ENCODE measurements at regions not wholly inside any gene's neighbourhood (a gene's known extent, or its start where the extent isn't known, plus 50 kb on each side); places are given as distances from the start of the nearest gene placed in this dataset.

DNA sequence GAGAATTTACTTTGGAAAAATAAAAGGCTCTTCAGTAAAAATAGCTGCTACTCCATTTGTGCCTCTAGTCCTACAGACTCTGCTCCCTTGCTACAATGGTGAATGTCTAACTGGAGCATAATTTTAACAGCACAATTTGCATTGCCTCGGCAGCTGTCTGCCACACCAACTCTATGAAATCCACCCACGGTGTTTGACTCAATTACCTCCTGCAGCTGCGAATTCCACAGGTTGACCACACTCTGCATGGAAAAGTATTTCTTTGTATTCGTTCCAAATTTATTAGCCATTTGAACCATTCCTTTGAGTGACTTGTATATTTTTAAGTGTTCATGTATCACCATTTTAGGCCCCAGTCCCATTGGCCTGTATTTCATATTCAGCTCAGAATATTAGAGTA is 182.1 kb upstream of the CCDC68 start:
- no peak for TF ChIP-seq TCF12 (IDR thresholded peaks at IDR 0.05; ENCODE audit: low read depth)
- TF ChIP-seq CEBPB (IDR thresholded peaks at IDR 0.05), result no peak
- TF ChIP-seq NFIC (IDR thresholded peaks at IDR 0.05), result no peak
- TF ChIP-seq, protein P1, sequence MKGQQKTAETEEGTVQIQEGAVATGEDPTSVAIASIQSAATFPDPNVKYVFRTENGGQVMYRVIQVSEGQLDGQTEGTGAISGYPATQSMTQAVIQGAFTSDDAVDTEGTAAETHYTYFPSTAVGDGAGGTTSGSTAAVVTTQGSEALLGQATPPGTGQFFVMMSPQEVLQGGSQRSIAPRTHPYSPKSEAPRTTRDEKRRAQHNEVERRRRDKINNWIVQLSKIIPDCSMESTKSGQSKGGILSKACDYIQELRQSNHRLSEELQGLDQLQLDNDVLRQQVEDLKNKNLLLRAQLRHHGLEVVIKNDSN (IDR thresholded peaks at IDR 0.05), result no peak
- no peak for TF ChIP-seq FOXM1 (IDR thresholded peaks at IDR 0.05; ENCODE audit: borderline replicate concordance, low read depth)
- TF ChIP-seq TAF1 (IDR thresholded peaks at IDR 0.05; ENCODE audit: low read depth), result no peak
- no peak for TF ChIP-seq ZBTB7A (IDR thresholded peaks at IDR 0.05; ENCODE audit: low read depth)
- no peak for TF ChIP-seq YY1 (IDR thresholded peaks at IDR 0.05; ENCODE audit: low read depth)
- TF ChIP-seq TEAD4 (IDR thresholded peaks at IDR 0.05), result no peak
- TF ChIP-seq, protein P2, sequence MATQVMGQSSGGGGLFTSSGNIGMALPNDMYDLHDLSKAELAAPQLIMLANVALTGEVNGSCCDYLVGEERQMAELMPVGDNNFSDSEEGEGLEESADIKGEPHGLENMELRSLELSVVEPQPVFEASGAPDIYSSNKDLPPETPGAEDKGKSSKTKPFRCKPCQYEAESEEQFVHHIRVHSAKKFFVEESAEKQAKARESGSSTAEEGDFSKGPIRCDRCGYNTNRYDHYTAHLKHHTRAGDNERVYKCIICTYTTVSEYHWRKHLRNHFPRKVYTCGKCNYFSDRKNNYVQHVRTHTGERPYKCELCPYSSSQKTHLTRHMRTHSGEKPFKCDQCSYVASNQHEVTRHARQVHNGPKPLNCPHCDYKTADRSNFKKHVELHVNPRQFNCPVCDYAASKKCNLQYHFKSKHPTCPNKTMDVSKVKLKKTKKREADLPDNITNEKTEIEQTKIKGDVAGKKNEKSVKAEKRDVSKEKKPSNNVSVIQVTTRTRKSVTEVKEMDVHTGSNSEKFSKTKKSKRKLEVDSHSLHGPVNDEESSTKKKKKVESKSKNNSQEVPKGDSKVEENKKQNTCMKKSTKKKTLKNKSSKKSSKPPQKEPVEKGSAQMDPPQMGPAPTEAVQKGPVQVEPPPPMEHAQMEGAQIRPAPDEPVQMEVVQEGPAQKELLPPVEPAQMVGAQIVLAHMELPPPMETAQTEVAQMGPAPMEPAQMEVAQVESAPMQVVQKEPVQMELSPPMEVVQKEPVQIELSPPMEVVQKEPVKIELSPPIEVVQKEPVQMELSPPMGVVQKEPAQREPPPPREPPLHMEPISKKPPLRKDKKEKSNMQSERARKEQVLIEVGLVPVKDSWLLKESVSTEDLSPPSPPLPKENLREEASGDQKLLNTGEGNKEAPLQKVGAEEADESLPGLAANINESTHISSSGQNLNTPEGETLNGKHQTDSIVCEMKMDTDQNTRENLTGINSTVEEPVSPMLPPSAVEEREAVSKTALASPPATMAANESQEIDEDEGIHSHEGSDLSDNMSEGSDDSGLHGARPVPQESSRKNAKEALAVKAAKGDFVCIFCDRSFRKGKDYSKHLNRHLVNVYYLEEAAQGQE (IDR thresholded peaks at IDR 0.05; ENCODE audit: low read depth), result no peak
- no peak for TF ChIP-seq RAD21 (IDR thresholded peaks at IDR 0.05; ENCODE audit: low read depth)
- TF ChIP-seq CREB1 (IDR thresholded peaks at IDR 0.05; ENCODE audit: low read depth), result no peak
- TF ChIP-seq EGR1 (IDR thresholded peaks at IDR 0.05), result no peak
- TF ChIP-seq EP300 (IDR thresholded peaks at IDR 0.05; ENCODE audit: borderline replicate concordance), result no peak
- TF ChIP-seq, protein P3, sequence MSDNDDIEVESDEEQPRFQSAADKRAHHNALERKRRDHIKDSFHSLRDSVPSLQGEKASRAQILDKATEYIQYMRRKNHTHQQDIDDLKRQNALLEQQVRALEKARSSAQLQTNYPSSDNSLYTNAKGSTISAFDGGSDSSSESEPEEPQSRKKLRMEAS (IDR thresholded peaks at IDR 0.05), result no peak

DNA sequence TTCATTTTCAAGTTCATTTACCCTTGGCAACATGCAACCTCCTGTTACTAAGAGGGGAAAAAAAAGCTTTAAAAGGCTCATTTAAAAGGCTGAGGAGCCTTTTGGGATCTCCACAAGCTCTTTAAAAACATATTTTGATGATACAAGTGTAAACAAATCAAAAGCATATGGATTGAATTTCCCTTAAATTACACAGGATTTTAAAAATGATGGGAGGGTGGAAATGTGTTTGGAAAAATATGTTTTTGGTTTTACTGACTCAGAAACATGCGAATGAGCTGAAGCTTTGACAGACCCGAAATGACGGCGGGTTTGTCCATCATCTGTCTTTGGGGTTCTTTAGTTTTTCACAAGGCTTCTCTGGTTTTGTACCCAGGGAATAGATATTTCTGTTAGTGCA is 180.6 kb upstream of the CCDC68 start:
- TF ChIP-seq ZBTB7A (IDR thresholded peaks at IDR 0.05; ENCODE audit: low read depth), result no peak
- TF ChIP-seq NFIC (IDR thresholded peaks at IDR 0.05), result no peak
- TF ChIP-seq CEBPB (IDR thresholded peaks at IDR 0.05), result no peak
- no peak for TF ChIP-seq RAD21 (IDR thresholded peaks at IDR 0.05; ENCODE audit: low read depth)
- TF ChIP-seq, protein P2 (IDR thresholded peaks at IDR 0.05; ENCODE audit: low read depth), result no peak
- no peak for TF ChIP-seq YY1 (IDR thresholded peaks at IDR 0.05; ENCODE audit: low read depth)
- TF ChIP-seq TAF1 (IDR thresholded peaks at IDR 0.05; ENCODE audit: low read depth), result no peak
- TF ChIP-seq TCF12 (IDR thresholded peaks at IDR 0.05; ENCODE audit: low read depth), result no peak
- no peak for TF ChIP-seq EGR1 (IDR thresholded peaks at IDR 0.05)
- TF ChIP-seq, protein P1 (IDR thresholded peaks at IDR 0.05), result no peak

DNA sequence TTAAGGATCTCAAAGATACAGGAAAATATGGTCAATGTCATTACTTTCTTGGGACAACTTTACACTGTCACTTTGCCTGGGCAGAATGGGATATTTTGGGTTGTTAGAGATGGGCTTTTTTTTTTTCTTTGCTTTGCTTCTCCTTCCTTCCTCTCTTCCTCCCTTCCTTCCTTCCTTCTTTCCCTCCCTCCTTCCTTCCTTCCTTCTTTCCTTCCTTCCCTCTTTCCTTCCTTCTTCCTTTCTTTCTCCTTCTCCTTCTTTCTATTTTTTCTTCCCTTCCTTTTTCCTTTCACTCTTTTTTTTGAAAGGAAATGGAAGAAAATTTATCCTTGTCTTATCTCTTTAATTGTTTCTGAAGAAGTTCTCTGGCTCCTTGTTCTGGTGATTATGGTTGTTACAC is 180.0 kb upstream of the CCDC68 start:
- TF ChIP-seq FOXM1 (IDR thresholded peaks at IDR 0.05; ENCODE audit: borderline replicate concordance, low read depth) (no peak), TAF1 (IDR thresholded peaks at IDR 0.05; ENCODE audit: low read depth) (no peak), TCF12 (IDR thresholded peaks at IDR 0.05; ENCODE audit: low read depth) (no peak), YY1 (IDR thresholded peaks at IDR 0.05; ENCODE audit: low read depth) (no peak), ZBTB7A (IDR thresholded peaks at IDR 0.05; ENCODE audit: low read depth) (no peak), CREB1 (IDR thresholded peaks at IDR 0.05; ENCODE audit: low read depth) (no peak), EGR1 (IDR thresholded peaks at IDR 0.05) (no peak), EP300 (IDR thresholded peaks at IDR 0.05; ENCODE audit: borderline replicate concordance) (no peak), RAD21 (IDR thresholded peaks at IDR 0.05; ENCODE audit: low read depth) (no peak), NFIC (IDR thresholded peaks at IDR 0.05) (no peak), CEBPB (IDR thresholded peaks at IDR 0.05) (no peak)
- TF ChIP-seq, protein P3 (IDR thresholded peaks at IDR 0.05), result no peak
- TF ChIP-seq, protein P1 (IDR thresholded peaks at IDR 0.05), result no peak

DNA sequence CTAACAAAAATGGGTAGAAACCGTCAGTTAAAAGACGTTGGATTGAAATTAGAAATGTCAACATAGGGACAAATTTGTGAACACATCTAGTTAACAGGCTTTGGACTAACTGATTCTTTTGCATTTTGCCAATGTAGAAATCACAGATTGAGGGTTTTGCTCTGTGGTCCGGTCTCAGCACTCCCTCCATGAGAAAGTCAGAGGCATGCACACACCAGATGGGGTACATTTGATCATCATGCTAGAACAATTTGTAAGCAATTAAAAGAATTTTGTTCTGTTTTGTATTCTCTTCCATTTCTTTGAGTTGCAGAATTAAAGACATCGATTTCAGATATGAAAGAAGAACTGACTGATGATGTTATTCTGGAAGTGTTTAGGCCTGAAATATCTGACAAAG is 179.1 kb upstream of the CCDC68 start:
- TF ChIP-seq TEAD4 (IDR thresholded peaks at IDR 0.05) (no peak), TCF12 (IDR thresholded peaks at IDR 0.05; ENCODE audit: low read depth) (no peak)

DNA sequence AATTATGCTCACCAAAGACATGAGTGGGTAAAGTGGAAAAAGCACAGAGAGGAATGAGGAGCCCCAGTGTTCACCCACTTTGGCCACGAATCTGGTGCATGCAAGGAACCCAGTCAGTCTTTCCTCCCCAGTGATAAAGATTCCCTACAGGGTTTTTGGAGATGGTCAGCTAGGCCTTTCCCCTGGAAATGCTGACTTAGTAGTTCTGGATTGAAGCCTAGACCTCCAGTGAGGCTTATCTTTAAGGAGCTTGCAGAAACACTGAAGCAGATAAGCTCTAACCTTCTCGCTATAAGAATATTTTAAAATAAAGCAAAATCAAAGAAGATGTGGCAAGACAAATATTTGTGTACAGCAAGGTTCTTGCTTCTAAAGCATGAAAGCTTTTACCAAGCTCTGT is 178.3 kb upstream of the CCDC68 start:
- TF ChIP-seq CEBPB (IDR thresholded peaks at IDR 0.05) (no peak), RAD21 (IDR thresholded peaks at IDR 0.05; ENCODE audit: low read depth) (no peak), ZBTB7A (IDR thresholded peaks at IDR 0.05; ENCODE audit: low read depth) (no peak), TAF1 (IDR thresholded peaks at IDR 0.05; ENCODE audit: low read depth) (no peak)
- TF ChIP-seq, protein P3 (IDR thresholded peaks at IDR 0.05), result no peak

DNA sequence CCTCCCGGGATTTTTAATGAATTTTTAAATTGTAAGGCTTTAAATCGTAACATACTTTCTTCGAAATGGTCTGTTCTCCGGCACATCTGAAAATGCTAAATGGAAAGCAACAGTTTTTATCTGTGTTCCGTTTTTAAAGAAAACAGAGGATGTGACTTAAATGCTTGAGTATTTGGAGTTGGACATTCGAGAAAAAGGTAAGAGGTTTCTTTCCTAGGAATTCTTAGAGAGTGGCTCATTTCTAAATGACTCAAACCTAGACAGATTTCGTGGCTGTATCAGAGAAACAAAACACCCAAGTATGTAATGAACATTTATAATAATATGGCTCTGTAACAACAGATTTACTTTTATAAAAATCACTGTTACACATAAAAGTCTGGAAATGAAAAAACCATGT is 177.6 kb upstream of the CCDC68 start:
- TF ChIP-seq, protein P1 (IDR thresholded peaks at IDR 0.05), result no peak
